ENCODE measurements at regions not wholly inside any gene's neighbourhood (a gene's known extent, or its start where the extent isn't known, plus 50 kb on each side); places are given as distances from the start of the nearest gene placed in this dataset.

GRCh38 chr18:9003406-9004100 lies 98.9 kb upstream of the NDUFV2 start:
- TF ChIP-seq SIN3A (IDR thresholded peaks at IDR 0.05; ENCODE audit: borderline replicate concordance, insufficient read depth, low read depth, low read length) = no peak
- TF ChIP-seq CTCF (IDR thresholded peaks at IDR 0.05) = no peak
- TF ChIP-seq REST (IDR thresholded peaks at IDR 0.05; ENCODE audit: insufficient read depth in 1 of 2, low read depth in 2 of 2, low read length in 1 of 2) = no peak
- TF ChIP-seq POLR2AphosphoS5 (IDR thresholded peaks at IDR 0.05; ENCODE audit: low read depth, low read length) = no peak

Measured in Panc1 (cell line).